HG03159 (cell line): ENCODE measurements at regions not wholly inside any gene's neighbourhood (a gene's known extent, or its start where the extent isn't known, plus 50 kb on each side); places are given as distances from the start of the nearest gene placed in this dataset.
A peak's percentile ranks its signal among the peaks of the same experiment; 100 is the strongest.
"Not testable (repeated sequence)": the region's sequence is repeated elsewhere in the genome, so short reads cannot be mapped to it uniquely, and the experiment has no call there.

ENCODE experiments used
- ATAC-seq: cut with Tn5 transposase; IDR thresholded peaks from one replicate; pipeline ENCODE4 v1.9.1; 2021; ENCODE audit warnings: mild to moderate bottlenecking, moderate library complexity; ENCODE audit not compliant: unreplicated experiment

- ATAC-seq: no peak
These were observed 334.5 kb upstream of the CYRIA start for GRCh38 chr2:17000184-17000482.

- no peak for ATAC-seq
These were observed 333.9 kb upstream of the CYRIA start for GRCh38 chr2:16999347-17000183.

GRCh38 chr2:16978301-16978700, 312.7 kb upstream of the CYRIA start:
- ATAC-seq: no peak

GRCh38 chr2:16974688-16975087, 309.1 kb upstream of the CYRIA start:
- ATAC-seq: no peak

- no peak for ATAC-seq
These were observed 308.1 kb upstream of the CYRIA start for GRCh38 chr2:16973586-16974286.

- no peak for ATAC-seq
These were observed 306.6 kb upstream of the CYRIA start for GRCh38 chr2:16972276-16972675.

GRCh38 chr2:16971722-16972234, 306.1 kb upstream of the CYRIA start:
- no peak for ATAC-seq

- ATAC-seq: not testable (repeated sequence)
These were observed 305.3 kb upstream of the CYRIA start for GRCh38 chr2:16970948-16971347.

GRCh38 chr2:16962505-16962904, 296.9 kb upstream of the CYRIA start:
- ATAC-seq: no peak

- ATAC-seq: peak; percentile 56
These were observed 294.9 kb upstream of the CYRIA start for GRCh38 chr2:16960579-16960978.

GRCh38 chr2:16958266-16958665, 292.6 kb upstream of the CYRIA start:
- no peak for ATAC-seq

- ATAC-seq: no peak
These were observed 287.2 kb upstream of the CYRIA start for GRCh38 chr2:16952805-16953204.

GRCh38 chr2:16952368-16952767, 286.7 kb upstream of the CYRIA start:
- no peak for ATAC-seq

GRCh38 chr2:16950436-16950835, 284.8 kb upstream of the CYRIA start:
- ATAC-seq: no peak

GRCh38 chr2:16948710-16949109, 283.1 kb upstream of the CYRIA start:
- ATAC-seq: no peak

GRCh38 chr2:16948053-16948452, 282.4 kb upstream of the CYRIA start:
- no peak for ATAC-seq

- ATAC-seq: no peak
These were observed 277.8 kb upstream of the CYRIA start for GRCh38 chr2:16943279-16943958.

- no peak for ATAC-seq
These were observed 274.6 kb upstream of the CYRIA start for GRCh38 chr2:16940214-16940613.

GRCh38 chr2:16939771-16940170, 274.1 kb upstream of the CYRIA start:
- no peak for ATAC-seq

GRCh38 chr2:16933355-16933754, 267.7 kb upstream of the CYRIA start:
- ATAC-seq: no peak

GRCh38 chr2:16932826-16933225, 267.2 kb upstream of the CYRIA start:
- ATAC-seq: no peak

- ATAC-seq: no peak
These were observed 265.8 kb upstream of the CYRIA start for GRCh38 chr2:16931441-16931840.
